ENCODE measurements at regions not wholly inside any gene's neighbourhood (a gene's known extent, or its start where the extent isn't known, plus 50 kb on each side); places are given as distances from the start of the nearest gene placed in this dataset.

DNA sequence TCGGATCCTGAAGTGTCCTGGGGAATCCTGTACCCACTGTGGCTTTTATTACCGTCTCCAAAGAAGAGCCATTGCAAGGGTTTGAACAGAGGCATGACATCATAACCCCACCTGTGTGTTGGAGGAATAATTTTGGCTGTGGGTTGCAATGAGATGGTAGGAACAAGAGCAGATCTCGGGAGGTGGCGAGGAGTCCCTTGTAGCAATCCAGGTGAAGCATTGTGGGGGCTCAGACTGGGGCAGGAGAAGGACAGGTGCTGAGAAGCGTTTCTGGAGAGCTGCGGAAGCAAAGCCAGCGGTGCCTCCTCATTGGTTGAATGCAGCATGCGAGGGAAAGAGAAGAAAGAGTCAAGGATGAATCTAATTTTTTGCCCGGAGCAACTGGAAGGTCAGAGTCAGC lies 382.4 kb downstream of the EFNB2 start:
- in situ Hi-C loops (cut with HindIII; ENCODE audit: low sequenced_read_pairs), result no loop called here
- no peak for DNase-seq (ENCODE audit: low read depth, low spot score)
- no peak overlapping the region for H3K4me3 ChIP-seq (ENCODE audit: low read depth, low read length)
- TF ChIP-seq, protein P1, sequence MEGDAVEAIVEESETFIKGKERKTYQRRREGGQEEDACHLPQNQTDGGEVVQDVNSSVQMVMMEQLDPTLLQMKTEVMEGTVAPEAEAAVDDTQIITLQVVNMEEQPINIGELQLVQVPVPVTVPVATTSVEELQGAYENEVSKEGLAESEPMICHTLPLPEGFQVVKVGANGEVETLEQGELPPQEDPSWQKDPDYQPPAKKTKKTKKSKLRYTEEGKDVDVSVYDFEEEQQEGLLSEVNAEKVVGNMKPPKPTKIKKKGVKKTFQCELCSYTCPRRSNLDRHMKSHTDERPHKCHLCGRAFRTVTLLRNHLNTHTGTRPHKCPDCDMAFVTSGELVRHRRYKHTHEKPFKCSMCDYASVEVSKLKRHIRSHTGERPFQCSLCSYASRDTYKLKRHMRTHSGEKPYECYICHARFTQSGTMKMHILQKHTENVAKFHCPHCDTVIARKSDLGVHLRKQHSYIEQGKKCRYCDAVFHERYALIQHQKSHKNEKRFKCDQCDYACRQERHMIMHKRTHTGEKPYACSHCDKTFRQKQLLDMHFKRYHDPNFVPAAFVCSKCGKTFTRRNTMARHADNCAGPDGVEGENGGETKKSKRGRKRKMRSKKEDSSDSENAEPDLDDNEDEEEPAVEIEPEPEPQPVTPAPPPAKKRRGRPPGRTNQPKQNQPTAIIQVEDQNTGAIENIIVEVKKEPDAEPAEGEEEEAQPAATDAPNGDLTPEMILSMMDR (IDR thresholded peaks at IDR 0.05; ENCODE audit: low read depth, low read length), result no peak

DNA sequence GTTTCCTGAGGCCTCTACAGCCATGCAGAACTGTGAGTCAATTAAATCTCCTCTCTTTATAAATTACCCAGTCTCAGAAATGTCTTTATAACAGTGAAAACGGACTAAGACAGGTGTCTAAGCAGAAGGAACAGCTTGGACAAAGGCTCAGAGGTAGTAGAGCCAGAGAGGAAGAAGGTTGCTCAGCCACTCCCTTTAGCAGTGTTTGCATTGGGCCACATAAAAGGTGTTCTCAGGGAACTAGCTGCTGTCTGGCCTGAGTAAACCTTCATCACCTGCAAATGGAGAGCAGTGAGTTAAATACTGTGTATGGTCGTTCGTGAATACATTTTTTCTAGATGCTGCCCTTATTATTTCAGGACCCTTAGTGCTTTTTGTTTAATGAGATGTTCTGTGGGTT lies 383.4 kb downstream of the EFNB2 start:
- DNase-seq (ENCODE audit: low read depth, low spot score), result no peak
- H3K4me3 ChIP-seq (ENCODE audit: low read depth, low read length), result no peak overlapping the region
- in situ Hi-C loops (cut with HindIII; ENCODE audit: low sequenced_read_pairs), result no loop called here
- TF ChIP-seq, protein P1 (IDR thresholded peaks at IDR 0.05; ENCODE audit: low read depth, low read length), result no peak

DNA sequence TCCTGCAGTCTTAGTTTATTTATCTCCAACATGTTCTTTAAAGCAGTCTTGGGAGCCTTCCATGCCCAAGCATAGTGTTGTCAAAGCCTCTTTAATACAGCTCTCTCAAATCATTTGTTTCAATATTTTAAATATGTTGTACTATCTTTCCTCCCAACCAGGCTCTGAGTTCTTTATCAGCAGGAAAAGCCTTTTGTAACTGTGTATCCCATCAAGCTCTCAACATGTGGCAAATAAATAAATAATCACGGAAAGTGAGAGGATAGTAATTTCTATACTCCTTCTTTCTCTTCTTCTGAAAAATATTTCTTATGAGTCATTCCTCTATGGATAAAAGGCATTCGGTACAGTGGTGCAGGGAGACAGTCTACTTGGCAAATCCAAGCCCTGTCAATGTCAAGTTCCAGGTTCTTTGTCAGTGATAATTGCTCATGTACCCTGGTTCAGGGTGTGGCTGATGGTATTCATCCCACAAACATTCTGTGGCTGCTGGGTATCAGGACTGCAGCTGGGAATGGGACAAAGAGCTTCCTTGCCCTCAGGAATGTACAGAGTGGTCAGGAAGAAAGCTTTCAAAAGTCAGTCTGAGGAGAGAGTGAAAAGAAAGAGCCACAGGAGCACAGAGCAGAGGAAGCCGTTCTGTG lies 384.3 kb downstream of the EFNB2 start:
- H3K4me3 ChIP-seq (ENCODE audit: low read depth, low read length), result no peak overlapping the region
- DNase-seq (ENCODE audit: low read depth, low spot score), result peak; percentile 98
- in situ Hi-C loops (cut with HindIII; ENCODE audit: low sequenced_read_pairs), result no loop called here
- TF ChIP-seq, protein P1 (IDR thresholded peaks at IDR 0.05; ENCODE audit: low read depth, low read length), result no peak

DNA sequence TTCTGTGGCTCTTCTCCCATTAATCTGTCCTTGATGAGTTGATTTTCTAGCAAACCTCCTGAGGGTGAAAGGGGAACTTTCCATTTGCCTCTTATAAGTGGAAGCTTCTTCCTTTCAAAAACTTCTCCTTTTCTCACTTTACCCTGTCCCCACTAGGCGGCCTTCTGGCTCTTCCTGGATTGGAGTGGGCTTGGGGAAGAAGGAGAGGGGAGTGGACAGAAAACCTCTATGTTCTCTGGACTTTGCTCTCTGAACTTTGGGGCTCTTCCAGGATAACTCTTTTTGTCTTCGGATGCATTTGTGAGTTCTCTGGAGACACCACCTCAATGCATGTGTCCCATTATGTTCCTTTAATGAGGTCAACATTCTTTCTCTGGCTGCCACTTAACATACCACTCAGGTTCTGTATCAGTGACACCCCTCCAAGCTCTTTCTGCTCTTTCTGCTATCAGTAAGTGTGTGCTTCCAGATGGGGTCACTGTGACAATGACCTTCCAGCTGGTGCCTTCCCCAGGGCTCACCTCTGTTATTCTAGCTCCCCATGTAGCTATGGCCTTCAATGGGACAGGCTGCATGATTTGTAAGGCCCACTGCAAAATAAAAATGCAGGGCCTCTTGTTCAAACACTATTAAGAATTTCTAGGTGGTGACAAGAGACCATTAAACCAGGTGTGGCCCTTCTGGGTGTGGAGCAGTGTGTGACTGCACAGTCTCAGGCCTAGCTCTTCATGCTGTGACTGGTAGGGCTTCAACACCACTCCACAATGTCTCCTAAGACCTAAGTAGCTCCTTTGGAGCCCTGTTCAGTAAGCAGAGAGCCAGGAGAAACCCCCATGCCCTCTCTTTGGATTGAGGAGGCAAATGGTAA lies 389.2 kb downstream of the EFNB2 start:
- in situ Hi-C loops (cut with HindIII; ENCODE audit: low sequenced_read_pairs), result no loop called here
- TF ChIP-seq, protein P1 (IDR thresholded peaks at IDR 0.05; ENCODE audit: low read depth, low read length), result no peak
- no peak overlapping the region for H3K4me3 ChIP-seq (ENCODE audit: low read depth, low read length)
- DNase-seq (ENCODE audit: low read depth, low spot score), result no peak

DNA sequence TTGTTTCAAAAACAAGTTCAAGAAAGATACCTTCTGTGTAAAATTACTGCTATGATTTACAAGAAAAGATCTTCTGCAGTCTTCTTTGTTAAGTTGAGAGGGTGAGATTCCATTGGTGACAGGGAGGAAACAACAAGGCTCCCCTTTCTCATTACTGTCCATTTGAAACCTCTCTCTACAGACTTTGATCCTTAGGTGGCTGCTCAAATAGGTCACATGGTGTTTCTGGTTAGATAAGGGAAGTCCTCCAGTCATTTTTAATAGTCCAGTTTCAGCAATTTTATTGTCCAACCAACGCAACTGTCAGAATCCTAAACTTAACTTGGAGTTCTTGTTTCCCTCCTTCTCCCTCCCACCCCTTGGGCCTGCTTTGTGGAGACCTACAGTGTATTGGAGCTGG lies 390.4 kb downstream of the EFNB2 start:
- TF ChIP-seq, protein P1 (IDR thresholded peaks at IDR 0.05; ENCODE audit: low read depth, low read length), result no peak
- in situ Hi-C loops (cut with HindIII; ENCODE audit: low sequenced_read_pairs), result no loop called here
- no peak overlapping the region for H3K4me3 ChIP-seq (ENCODE audit: low read depth, low read length)
- DNase-seq (ENCODE audit: low read depth, low spot score), result no peak

DNA sequence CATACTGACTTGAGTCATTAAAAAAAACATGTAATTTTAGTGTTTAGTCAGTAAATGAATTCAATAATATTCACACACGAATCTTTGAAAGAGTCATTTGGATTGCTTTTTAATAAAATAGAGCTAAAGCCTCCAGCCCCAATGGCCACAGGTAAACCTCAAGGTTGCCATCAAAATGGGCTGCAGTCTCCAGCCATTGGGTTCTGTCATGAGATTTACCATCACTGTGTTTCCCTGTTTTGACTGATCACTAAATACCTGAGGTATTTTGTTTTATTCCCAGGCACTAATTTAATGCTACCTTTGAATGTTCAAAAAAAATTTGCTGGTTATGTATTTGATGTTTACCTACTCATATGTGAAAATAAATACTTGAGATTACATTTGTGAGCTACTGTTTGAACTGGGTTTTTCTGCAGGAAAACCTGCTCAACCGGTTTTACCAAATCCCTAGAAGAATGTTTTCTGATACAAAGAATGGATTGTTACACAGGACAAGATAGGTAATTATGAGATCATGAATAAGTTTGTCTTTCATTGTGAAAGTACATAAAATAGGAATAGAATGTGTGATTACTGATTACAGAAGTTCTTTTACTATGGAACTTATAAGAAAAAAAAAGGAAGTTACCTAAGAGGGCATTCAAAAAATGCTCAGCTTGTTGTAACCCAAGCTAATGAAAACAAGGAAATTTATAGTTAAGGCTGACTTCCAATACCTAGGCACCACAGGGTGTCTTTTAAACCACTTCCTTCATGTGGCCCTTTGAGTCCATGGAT lies 391.3 kb downstream of the EFNB2 start:
- peak; percentile 40 for DNase-seq (ENCODE audit: low read depth, low spot score)
- in situ Hi-C loops (cut with HindIII; ENCODE audit: low sequenced_read_pairs), result no loop called here
- no peak overlapping the region for H3K4me3 ChIP-seq (ENCODE audit: low read depth, low read length)
- TF ChIP-seq, protein P1 (IDR thresholded peaks at IDR 0.05; ENCODE audit: low read depth, low read length), result no peak

All from astrocyte of the spinal cord (primary cell).